Right ventricle myocardium inferior (tissue), 1 donor: ENCODE measurements at regions not wholly inside any gene's neighbourhood (a gene's known extent, or its start where the extent isn't known, plus 50 kb on each side); places are given as distances from the start of the nearest gene placed in this dataset.
"Not testable (repeated sequence)": the region's sequence is repeated elsewhere in the genome, so short reads cannot be mapped to it uniquely, and the experiment has no call there.

Source experiments
- ATAC-seq: fragments of 200-7000 bp; cut with Tn5 transposase; one replicate; pipeline ENCODE4 v1.9.1; 2020; ENCODE audit warnings: mild to moderate bottlenecking, moderate library complexity
- DNase-seq: peaks from one replicate; pipeline ENCODE4 v3.0.0; 2021; ENCODE audit errors: missing footprints
- intact Hi-C: fragments of 100-400 bp; cut with DNase I; formaldehyde crosslinking; loops from one replicate; pipeline ENCODE4 v1.11.0; 2022
- donor health status: DM: no; HTN: yes; CAD: no; lungs with severe emphysema.

GRCh38 chrX:129015381-129015780, 507.9 kb downstream of the SMARCA1 start:
- no peak for DNase-seq

GRCh38 chrX:129013574-129013973, 509.7 kb downstream of the SMARCA1 start:
- ATAC-seq (no peak), DNase-seq (no peak)
- intact Hi-C loops = no loop called here

More at GRCh38 chrX:129015381-129015780, 507.9 kb downstream of the SMARCA1 start:
- no peak for ATAC-seq
- intact Hi-C loops = no loop called here

- no peak for DNase-seq
- intact Hi-C loops = no loop called here
- no peak for ATAC-seq
These were observed 515.7 kb downstream of the SMARCA1 start for GRCh38 chrX:129007631-129008030.

GRCh38 chrX:129006491-129006890, 516.8 kb downstream of the SMARCA1 start:
- intact Hi-C loops = no loop called here
- ATAC-seq (no peak), DNase-seq (no peak)

GRCh38 chrX:129000797-129001196, 522.5 kb downstream of the SMARCA1 start:
- ATAC-seq = no peak
- intact Hi-C loops = no loop called here

GRCh38 chrX:129000018-129000417, 523.3 kb downstream of the SMARCA1 start:
- intact Hi-C loops = no loop called here
- DNase-seq (no peak), ATAC-seq (no peak)

More at GRCh38 chrX:129000797-129001196, 522.5 kb downstream of the SMARCA1 start:
- DNase-seq = no peak

- no peak for ATAC-seq
- DNase-seq = no peak
These were observed 531.0 kb downstream of the SMARCA1 start for GRCh38 chrX:128992107-128992971.

GRCh38 chrX:128975745-128976144, 547.5 kb downstream of the SMARCA1 start:
- intact Hi-C loops = no loop called here
- no peak for DNase-seq
- ATAC-seq = no peak

More at GRCh38 chrX:128992107-128992971, 531.0 kb downstream of the SMARCA1 start:
- intact Hi-C loops = no loop called here

GRCh38 chrX:128973033-128973432, 550.3 kb downstream of the SMARCA1 start:
- no peak for ATAC-seq
- intact Hi-C loops = no loop called here
- no peak for DNase-seq

- no peak for ATAC-seq
- DNase-seq = no peak
- intact Hi-C loops = no loop called here
These were observed 562.0 kb downstream of the SMARCA1 start for GRCh38 chrX:128961290-128961689.

GRCh38 chrX:128954697-128955096, 568.6 kb downstream of the SMARCA1 start:
- DNase-seq, intact Hi-C loops, ATAC-seq: not testable (repeated sequence)

GRCh38 chrX:128931071-128931470, 592.2 kb downstream of the SMARCA1 start:
- DNase-seq (no peak), ATAC-seq (no peak)
- intact Hi-C loops = no loop called here

- no peak for DNase-seq
- no peak for ATAC-seq
- intact Hi-C loops = no loop called here
These were observed 593.8 kb downstream of the SMARCA1 start for GRCh38 chrX:128929271-128930057.

GRCh38 chrX:128928636-128929035, 594.7 kb downstream of the SMARCA1 start:
- no peak for ATAC-seq
- no peak for DNase-seq
- intact Hi-C loops = no loop called here

- intact Hi-C loops = no loop called here
- ATAC-seq = no peak
- no peak for DNase-seq
These were observed 595.9 kb downstream of the SMARCA1 start for GRCh38 chrX:128927363-128927762.

GRCh38 chrX:128906753-128907152, 616.5 kb downstream of the SMARCA1 start:
- intact Hi-C loops = no loop called here
- no peak for ATAC-seq
- DNase-seq = no peak

GRCh38 chrX:128901018-128901417, 622.3 kb downstream of the SMARCA1 start:
- ATAC-seq = no peak
- DNase-seq = no peak
- intact Hi-C loops = no loop called here

GRCh38 chrX:128897621-128898020, 625.7 kb downstream of the SMARCA1 start:
- DNase-seq (no peak), ATAC-seq (no peak)
- intact Hi-C loops = no loop called here

- intact Hi-C loops = no loop called here
- ATAC-seq = no peak
- DNase-seq = no peak
These were observed 631.7 kb downstream of the SMARCA1 start for GRCh38 chrX:128891554-128891953.

GRCh38 chrX:128884430-128884829, 638.9 kb downstream of the SMARCA1 start:
- intact Hi-C loops = no loop called here
- DNase-seq = no peak

More at GRCh38 chrX:128884430-128884829, 638.9 kb downstream of the SMARCA1 start:
- no peak for ATAC-seq
